ENCODE measurements at regions not wholly inside any gene's neighbourhood (a gene's known extent, or its start where the extent isn't known, plus 50 kb on each side); places are given as distances from the start of the nearest gene placed in this dataset.
A peak's percentile ranks its signal among the peaks of the same experiment; 100 is the strongest.

- no peaks in the 10 kb centered on the region; the same call in 1 of the 2 replicates for H3K27me3 ChIP-seq (replicated peaks; ENCODE audit: control insufficient read depth, insufficient read depth, low read length)
- DNase-seq (ENCODE audit: extremely low read depth, insufficient read length) = peak; percentile 4
- TF ChIP-seq CTCF (IDR thresholded peaks at IDR 0.05; ENCODE audit: insufficient read depth, low read length, poor library complexity, severe bottlenecking) = no peak
- H3K4me3 ChIP-seq (replicated peaks; ENCODE audit: low read depth, low read length) = no peak overlapping the region
- H3K36me3 ChIP-seq (ENCODE audit: control insufficient read depth, insufficient read depth, low read length) = no peaks in the 10 kb centered on the region
These were observed 83.8 kb upstream of the METAP2 start for GRCh38 chr12:95390192-95390591.

- no peaks in the 10 kb centered on the region for H3K27me3 ChIP-seq (replicated peaks; ENCODE audit: control insufficient read depth, insufficient read depth, low read length)
- H3K36me3 ChIP-seq (ENCODE audit: control insufficient read depth, insufficient read depth, low read length) = no peaks in the 10 kb centered on the region
- TF ChIP-seq CTCF (IDR thresholded peaks at IDR 0.05; ENCODE audit: insufficient read depth, low read length, poor library complexity, severe bottlenecking) = no peak
- H3K4me3 ChIP-seq (replicated peaks; ENCODE audit: low read depth, low read length) = no peak overlapping the region
- DNase-seq (ENCODE audit: extremely low read depth, insufficient read length) = peak; percentile 2
These were observed 83.0 kb upstream of the METAP2 start for GRCh38 chr12:95390932-95391331.

GRCh38 chr12:95393191-95393790 is 80.7 kb upstream of the METAP2 start:
- Histone ChIP-seq H3K4me3 (replicated peaks; ENCODE audit: low read depth, low read length) (no peak overlapping the region), H3K27me3 (replicated peaks; ENCODE audit: control insufficient read depth, insufficient read depth, low read length) (no peaks in the 10 kb centered on the region; the same call in 1 of the 2 replicates), H3K36me3 (ENCODE audit: control insufficient read depth, insufficient read depth, low read length) (no peaks in the 10 kb centered on the region)
- DNase-seq (ENCODE audit: extremely low read depth, insufficient read length) = no peak
- TF ChIP-seq CTCF (IDR thresholded peaks at IDR 0.05; ENCODE audit: insufficient read depth, low read length, poor library complexity, severe bottlenecking) = no peak

- no peak for TF ChIP-seq CTCF (IDR thresholded peaks at IDR 0.05; ENCODE audit: insufficient read depth, low read length, poor library complexity, severe bottlenecking)
- H3K36me3 ChIP-seq (ENCODE audit: control insufficient read depth, insufficient read depth, low read length) = no peaks in the 10 kb centered on the region
- no peak overlapping the region for H3K4me3 ChIP-seq (replicated peaks; ENCODE audit: low read depth, low read length)
- no peaks in the 10 kb centered on the region; the same call in 1 of the 2 replicates for H3K27me3 ChIP-seq (replicated peaks; ENCODE audit: control insufficient read depth, insufficient read depth, low read length)
- no peak for DNase-seq (ENCODE audit: extremely low read depth, insufficient read length)
These were observed 78.3 kb upstream of the METAP2 start for GRCh38 chr12:95395696-95396095.

GRCh38 chr12:95396849-95397468 is 77.0 kb upstream of the METAP2 start:
- no peak for DNase-seq (ENCODE audit: extremely low read depth, insufficient read length)
- TF ChIP-seq CTCF (IDR thresholded peaks at IDR 0.05; ENCODE audit: insufficient read depth, low read length, poor library complexity, severe bottlenecking) = no peak
- Histone ChIP-seq H3K4me3 (replicated peaks; ENCODE audit: low read depth, low read length) (no peak overlapping the region), H3K27me3 (replicated peaks; ENCODE audit: control insufficient read depth, insufficient read depth, low read length) (no peaks in the 10 kb centered on the region; the same call in 1 of the 2 replicates), H3K36me3 (ENCODE audit: control insufficient read depth, insufficient read depth, low read length) (no peaks in the 10 kb centered on the region)
